OCI-LY1 (cell line): ENCODE measurements at regions not wholly inside any gene's neighbourhood (a gene's known extent, or its start where the extent isn't known, plus 50 kb on each side); places are given as distances from the start of the nearest gene placed in this dataset.

ENCODE experiments used
- EZH2 ChIP-seq: fragments of 200-600 bp; sonication (generic), shearing (Covaris generic); IDR thresholded peaks from 2 replicates; pipeline ENCODE4 v1.8.0; 2017; ENCODE audit warnings: borderline replicate concordance, mixed run types, mild to moderate bottlenecking, antibody characterized with exemption, low read length, moderate library complexity, mixed read lengths
- TF ChIP-seq, protein P1 (sequence below): fragments of 200-600 bp; sonication (generic), shearing (Covaris generic); IDR thresholded peaks from 2 replicates; pipeline ENCODE4 v1.5.1; 2017; ENCODE audit warnings: mild to moderate bottlenecking, antibody characterized with exemption, low read length, moderate library complexity, mixed read lengths

DNA sequence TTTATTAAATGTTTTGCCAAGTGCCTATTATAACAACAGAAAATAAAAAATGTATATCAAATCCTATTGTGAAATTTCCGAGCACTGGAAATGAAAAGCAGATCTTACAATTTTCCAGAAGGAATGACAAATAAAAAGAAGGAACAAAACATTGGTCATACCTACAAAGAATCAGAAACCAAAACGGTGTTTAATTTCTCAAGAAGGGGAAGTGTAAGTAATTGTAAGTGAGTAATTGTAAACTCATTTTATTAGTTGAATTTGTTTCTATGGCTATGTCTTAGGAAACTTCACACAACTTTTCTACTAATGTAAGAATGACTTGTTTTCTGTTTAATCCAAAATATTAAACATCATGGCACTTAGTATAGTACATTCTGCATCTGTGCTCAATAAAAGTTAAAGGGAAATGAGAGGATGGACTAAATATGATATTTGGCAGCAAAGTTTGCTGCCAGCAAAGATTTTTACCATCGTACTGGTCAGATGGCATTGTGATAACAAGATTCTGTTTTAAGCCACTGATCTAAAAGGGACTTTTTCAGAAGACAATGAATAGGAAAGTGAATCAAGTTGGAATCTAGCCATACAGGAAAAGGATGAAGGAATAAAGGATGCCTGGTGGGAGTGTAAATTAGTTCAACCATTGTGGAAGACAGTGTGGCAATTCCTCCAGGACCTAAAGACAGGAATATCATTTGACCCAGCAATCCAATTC is 232.4 kb downstream of the NFKBIZ start:
- TF ChIP-seq, protein P1, sequence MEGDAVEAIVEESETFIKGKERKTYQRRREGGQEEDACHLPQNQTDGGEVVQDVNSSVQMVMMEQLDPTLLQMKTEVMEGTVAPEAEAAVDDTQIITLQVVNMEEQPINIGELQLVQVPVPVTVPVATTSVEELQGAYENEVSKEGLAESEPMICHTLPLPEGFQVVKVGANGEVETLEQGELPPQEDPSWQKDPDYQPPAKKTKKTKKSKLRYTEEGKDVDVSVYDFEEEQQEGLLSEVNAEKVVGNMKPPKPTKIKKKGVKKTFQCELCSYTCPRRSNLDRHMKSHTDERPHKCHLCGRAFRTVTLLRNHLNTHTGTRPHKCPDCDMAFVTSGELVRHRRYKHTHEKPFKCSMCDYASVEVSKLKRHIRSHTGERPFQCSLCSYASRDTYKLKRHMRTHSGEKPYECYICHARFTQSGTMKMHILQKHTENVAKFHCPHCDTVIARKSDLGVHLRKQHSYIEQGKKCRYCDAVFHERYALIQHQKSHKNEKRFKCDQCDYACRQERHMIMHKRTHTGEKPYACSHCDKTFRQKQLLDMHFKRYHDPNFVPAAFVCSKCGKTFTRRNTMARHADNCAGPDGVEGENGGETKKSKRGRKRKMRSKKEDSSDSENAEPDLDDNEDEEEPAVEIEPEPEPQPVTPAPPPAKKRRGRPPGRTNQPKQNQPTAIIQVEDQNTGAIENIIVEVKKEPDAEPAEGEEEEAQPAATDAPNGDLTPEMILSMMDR: no peak
- no peak for TF ChIP-seq EZH2
